ENCODE measurements at regions not wholly inside any gene's neighbourhood (a gene's known extent, or its start where the extent isn't known, plus 50 kb on each side); places are given as distances from the start of the nearest gene placed in this dataset.

- Histone ChIP-seq H3K4me3 (ENCODE audit: low read length) (no peak overlapping the region), H3K27ac (ENCODE audit: low read length) (no peak overlapping the region), H3K4me1 (ENCODE audit: control insufficient read depth, insufficient read depth, low read length) (no peaks in the 10 kb centered on the region), H3K9me3 (ENCODE audit: control insufficient read depth, insufficient read depth, low read length) (no peaks in the 10 kb centered on the region), H3K36me3 (ENCODE audit: control insufficient read depth, insufficient read depth, low read length) (no peaks in the 10 kb centered on the region), H3K27me3 (ENCODE audit: control insufficient read depth, insufficient read depth, low read length) (no peaks in the 10 kb centered on the region)
- DNase-seq (no peak), ATAC-seq (no peak)
- Mint-ChIP-seq H3K36me3 (no peaks in the 10 kb centered on the region), H3K4me1 (no peaks in the 10 kb centered on the region), H3K27me3 (ENCODE audit: low read depth in 2 of 2) (no peaks in the 10 kb centered on the region), H3K9me3 (peaks cover 7 to 10% of the 10 kb centered on the region in 2 donors), H3K27ac (no peak overlapping the region), H3K4me3 (no peak overlapping the region)
- 83% methylated on average over 4 of the region's 4 CpGs for WGBS (ENCODE audit: insufficient coverage)
- no peak for TF ChIP-seq CTCF (IDR thresholded peaks at IDR 0.05)
- intact Hi-C loops (cut with micrococcal nuclease) = no loop called here
Measured at GRCh38 chr18:39681061-39681460, 2115.5 kb upstream of the CELF4 start.

GRCh38 chr18:39675906-39676305 is 2110.3 kb upstream of the CELF4 start:
- H3K9me3 ChIP-seq (ENCODE audit: control insufficient read depth, insufficient read depth, low read length) = no peaks in the 10 kb centered on the region
- ATAC-seq = no peak
- no peaks in the 10 kb centered on the region for H3K36me3 ChIP-seq (ENCODE audit: control insufficient read depth, insufficient read depth, low read length)
- no peaks in the 10 kb centered on the region for H3K36me3 Mint-ChIP-seq
- no peaks in the 10 kb centered on the region for H3K4me1 ChIP-seq (ENCODE audit: control insufficient read depth, insufficient read depth, low read length)
- DNase-seq = no peak
- H3K9me3 Mint-ChIP-seq = peaks cover 6 to 9% of the 10 kb centered on the region in 2 donors
- no peak overlapping the region for H3K27ac ChIP-seq (ENCODE audit: low read length)
- no peaks in the 10 kb centered on the region for H3K27me3 Mint-ChIP-seq (ENCODE audit: low read depth in 2 of 2)
- intact Hi-C loops (cut with micrococcal nuclease) = no loop called here
- no peak overlapping the region for H3K27ac Mint-ChIP-seq
- no peak overlapping the region for H3K4me3 Mint-ChIP-seq
- no peak overlapping the region for H3K4me3 ChIP-seq (ENCODE audit: low read length)
- 68% methylated on average over 5 of the region's 5 CpGs for WGBS (ENCODE audit: insufficient coverage)
- H3K4me1 Mint-ChIP-seq = no peaks in the 10 kb centered on the region
- no peak for TF ChIP-seq CTCF (IDR thresholded peaks at IDR 0.05)
- H3K27me3 ChIP-seq (ENCODE audit: control insufficient read depth, insufficient read depth, low read length) = no peaks in the 10 kb centered on the region

- DNase-seq (no peak), ATAC-seq (no peak)
- H3K4me1 ChIP-seq (ENCODE audit: control insufficient read depth, insufficient read depth, low read length) = no peaks in the 10 kb centered on the region
- no peaks in the 10 kb centered on the region for H3K36me3 ChIP-seq (ENCODE audit: control insufficient read depth, insufficient read depth, low read length)
- H3K27me3 Mint-ChIP-seq (ENCODE audit: low read depth in 2 of 2) = no peaks in the 10 kb centered on the region
- intact Hi-C loops (cut with micrococcal nuclease) = no loop called here
- H3K27me3 ChIP-seq (ENCODE audit: control insufficient read depth, insufficient read depth, low read length) = no peaks in the 10 kb centered on the region
- TF ChIP-seq CTCF (IDR thresholded peaks at IDR 0.05) = no peak
- no peaks in the 10 kb centered on the region for H3K4me1 Mint-ChIP-seq
- no peaks in the 10 kb centered on the region for H3K9me3 ChIP-seq (ENCODE audit: control insufficient read depth, insufficient read depth, low read length)
- peaks cover 6 to 9% of the 10 kb centered on the region in 2 donors for H3K9me3 Mint-ChIP-seq
- H3K27ac ChIP-seq (ENCODE audit: low read length) = no peak overlapping the region
- 78% methylated on average over 3 of the region's 3 CpGs for WGBS (ENCODE audit: insufficient coverage)
- no peak overlapping the region for H3K4me3 Mint-ChIP-seq
- no peak overlapping the region for H3K27ac Mint-ChIP-seq
- H3K4me3 ChIP-seq (ENCODE audit: low read length) = no peak overlapping the region
- no peaks in the 10 kb centered on the region for H3K36me3 Mint-ChIP-seq
Measured at GRCh38 chr18:39675368-39675767, 2109.8 kb upstream of the CELF4 start.

GRCh38 chr18:39672171-39672570 is 2106.6 kb upstream of the CELF4 start:
- no peaks in the 10 kb centered on the region for H3K4me1 Mint-ChIP-seq
- no peak for TF ChIP-seq CTCF (IDR thresholded peaks at IDR 0.05)
- no peak overlapping the region for H3K27ac Mint-ChIP-seq

More at GRCh38 chr18:39672171-39672570, 2106.6 kb upstream of the CELF4 start:
- Histone ChIP-seq H3K36me3 (ENCODE audit: control insufficient read depth, insufficient read depth, low read length) (no peaks in the 10 kb centered on the region), H3K27ac (ENCODE audit: low read length) (no peak overlapping the region), H3K4me3 (ENCODE audit: low read length) (no peak overlapping the region), H3K9me3 (ENCODE audit: control insufficient read depth, insufficient read depth, low read length) (no peaks in the 10 kb centered on the region), H3K4me1 (ENCODE audit: control insufficient read depth, insufficient read depth, low read length) (no peaks in the 10 kb centered on the region), H3K27me3 (ENCODE audit: control insufficient read depth, insufficient read depth, low read length) (no peaks in the 10 kb centered on the region)
- intact Hi-C loops (cut with micrococcal nuclease) = no loop called here
- H3K27me3 Mint-ChIP-seq (ENCODE audit: low read depth in 2 of 2) = no peaks in the 10 kb centered on the region
- DNase-seq (no peak), ATAC-seq (no peak)
- no peak overlapping the region for H3K4me3 Mint-ChIP-seq
- 82% methylated on average over 3 of the region's 3 CpGs for WGBS (ENCODE audit: insufficient coverage)
- H3K9me3 Mint-ChIP-seq = peaks cover 7 to 8% of the 10 kb centered on the region in 2 donors
- no peaks in the 10 kb centered on the region for H3K36me3 Mint-ChIP-seq
